CD14-positive monocyte (primary cell): ENCODE measurements at regions not wholly inside any gene's neighbourhood (a gene's known extent, or its start where the extent isn't known, plus 50 kb on each side); places are given as distances from the start of the nearest gene placed in this dataset.

Experiments
- DNase-seq, 3 donors: peaks; one replicate each; pipeline ENCODE4 v3.0.0-alpha.2; 2011 to 2022
- H2AFZ ChIP-seq: 2 replicates; pipeline ENCODE4 v1.6.0; 2012; ENCODE audit warnings: mild to moderate bottlenecking, low read depth, low read length, inconsistent platforms; ENCODE audit not compliant: insufficient read depth, poor library complexity, severe bottlenecking
- H3K27ac ChIP-seq, 2 donors: 1 replicate in 1 of 2; 2 replicates in 1 of 2; pipeline ENCODE4 v1.5.1; 2012 to 2013; ENCODE audit warnings: low read length in 2 of 2, control low read depth in 1 of 2, inconsistent platforms in 1 of 2, low read depth in 1 of 2, mild to moderate bottlenecking in 1 of 2
- H3K27me3 ChIP-seq, 2 donors: one replicate each; pipeline versions ENCODE4 v1.6.0 to v1.6.1; 2011 to 2013; ENCODE audit warnings: low read length in 2 of 2; ENCODE audit not compliant: control insufficient read depth in 2 of 2, insufficient read depth in 2 of 2
- H3K36me3 ChIP-seq, 2 donors: replicated peaks in 1 of 2; 1 replicate in 1 of 2; 2 replicates in 1 of 2; pipeline versions ENCODE4 v1.5.1 to v1.6.1; 2012 to 2013; ENCODE audit warnings: low read length in 2 of 2, control low read depth in 1 of 2, inconsistent platforms in 1 of 2, mild to moderate bottlenecking in 1 of 2; ENCODE audit not compliant: insufficient read depth in 2 of 2, control insufficient read depth in 1 of 2
- H3K4me1 ChIP-seq, 2 donors: 1 replicate in 1 of 2; 2 replicates in 1 of 2; pipeline versions ENCODE4 v1.5.1 to v1.6.1; 2012 to 2013; ENCODE audit warnings: low read length in 2 of 2, control low read depth in 1 of 2, inconsistent platforms in 1 of 2, mild to moderate bottlenecking in 1 of 2, moderate library complexity in 1 of 2; ENCODE audit not compliant: insufficient read depth in 2 of 2, control insufficient read depth in 1 of 2
- H3K4me2 ChIP-seq: replicated peaks from 2 replicates; pipeline ENCODE3; 2012; ENCODE audit warnings: low read length, moderate library complexity, mild to moderate bottlenecking; ENCODE audit not compliant: poor library complexity, severe bottlenecking; ENCODE audit errors: extremely low read depth
- H3K4me3 ChIP-seq, 3 experiments: fragments of 200-600 bp in 1 of 3; sonication (generic) in 1 of 3; replicated peaks in 1 of 3; 1 replicate in 2 of 3; 2 replicates in 1 of 3; pipeline ENCODE4 v1.5.1; 2011 to 2013; ENCODE audit warnings: low read length in 3 of 3, mild to moderate bottlenecking in 3 of 3, control low read depth in 2 of 3, low read depth in 2 of 3, inconsistent platforms in 1 of 3, moderate library complexity in 1 of 3
- H3K79me2 ChIP-seq: 2 replicates; pipeline ENCODE4 v1.6.0; 2012; ENCODE audit warnings: mild to moderate bottlenecking, control low read depth, inconsistent platforms, low read length, moderate library complexity; ENCODE audit not compliant: insufficient read depth
- H3K9ac ChIP-seq: 2 replicates; pipeline ENCODE4 v1.6.0; 2017; ENCODE audit warnings: low read length, mild to moderate bottlenecking; ENCODE audit not compliant: insufficient read depth, poor library complexity, severe bottlenecking
- H3K9me3 ChIP-seq, 2 donors: replicated peaks in 1 of 2; 1 replicate in 1 of 2; 2 replicates in 1 of 2; pipeline versions ENCODE4 v1.5.1 to v1.6.1; 2012 to 2013; ENCODE audit warnings: low read length in 2 of 2, control low read depth in 1 of 2; ENCODE audit not compliant: control insufficient read depth in 1 of 2, insufficient read depth in 1 of 2
- H4K20me1 ChIP-seq: 2 replicates; pipeline ENCODE4 v1.6.0; 2012; ENCODE audit warnings: mild to moderate bottlenecking, low read length, control low read depth, moderate library complexity; ENCODE audit not compliant: insufficient read depth
- H3K27ac Mint-ChIP-seq, 7 donors: one replicate each; pipeline ENCODE4 v1.8.0; 2020; ENCODE audit warnings: mild to moderate bottlenecking in 7 of 7, mixed read lengths in 7 of 7, moderate library complexity in 6 of 7, inconsistent platforms in 2 of 7
- H3K27me3 Mint-ChIP-seq, 3 donors: one replicate each; pipeline ENCODE4 v1.8.0; 2021 to 2022; ENCODE audit warnings: low read depth in 3 of 3, mild to moderate bottlenecking in 3 of 3, mixed read lengths in 3 of 3, moderate library complexity in 3 of 3, inconsistent platforms in 1 of 3
- H3K36me3 Mint-ChIP-seq, 2 donors: one replicate each; pipeline ENCODE4 v1.8.0; 2020; ENCODE audit warnings: mixed read lengths in 2 of 2, inconsistent platforms in 1 of 2, mild to moderate bottlenecking in 1 of 2
- H3K4me1 Mint-ChIP-seq: one replicate; pipeline ENCODE4 v1.8.0; 2020; ENCODE audit warnings: mild to moderate bottlenecking, mixed read lengths
- H3K4me3 Mint-ChIP-seq, 2 donors: one replicate each; pipeline ENCODE4 v1.8.0; 2020; ENCODE audit warnings: mild to moderate bottlenecking in 2 of 2, mixed read lengths in 2 of 2, moderate library complexity in 1 of 2
- H3K9me3 Mint-ChIP-seq, 7 donors: one replicate each; pipeline ENCODE4 v1.8.0; 2020 to 2022; ENCODE audit warnings: mixed read lengths in 7 of 7, mild to moderate bottlenecking in 6 of 7, moderate library complexity in 6 of 7, inconsistent platforms in 2 of 7
- CTCF ChIP-seq: fragments of 200-600 bp; IDR thresholded peaks from one replicate; pipeline ENCODE4 v1.8.0; 2022; ENCODE audit warnings: antibody characterized with exemption, mild to moderate bottlenecking
- WGBS: methylation state at CpG from one replicate; pipeline ENCODE4 v1.1.5; 2013; ENCODE audit warnings: missing lambda C conversion rate; ENCODE audit not compliant: insufficient coverage; 5-methylcytosine and 5-hydroxymethylcytosine counted together
- intact Hi-C, 2 donors: fragments of 100-400 bp; cut with micrococcal nuclease; formaldehyde crosslinking; loops; one replicate each; pipeline versions ENCODE4 v1.15.0 to v1.15.1; 2023

GRCh38 chr7:84647797-84648757, 453.5 kb upstream of the SEMA3A start:
- Histone ChIP-seq H3K4me3 (no peak overlapping the region), H2AFZ (no peak overlapping the region), H3K4me1 (no peaks in the 10 kb centered on the region), H3K9me3 (no peaks in the 10 kb centered on the region), H3K27me3 (no peaks in the 10 kb centered on the region), H3K79me2 (no peaks in the 10 kb centered on the region), H3K27ac (no peak overlapping the region), H3K4me2 (no peak overlapping the region), H4K20me1 (no peaks in the 10 kb centered on the region), H3K9ac (no peak overlapping the region), H3K36me3 (no peaks in the 10 kb centered on the region)
- no peaks in the 10 kb centered on the region for H3K36me3 Mint-ChIP-seq
- intact Hi-C loops = no loop called here
- H3K27ac Mint-ChIP-seq = no peak overlapping the region
- DNase-seq = no peak
- H3K4me1 Mint-ChIP-seq = no peaks in the 10 kb centered on the region
- no peak for TF ChIP-seq CTCF
- H3K27me3 Mint-ChIP-seq = peaks cover 0 to 1% (median 0%) of the 10 kb centered on the region in 3 donors
- WGBS = no CpG with 5 or more reads among the region's 2 CpGs
- H3K4me3 Mint-ChIP-seq = no peak overlapping the region
- H3K9me3 Mint-ChIP-seq = peaks cover 0 to 3% (median 0%) of the 10 kb centered on the region in 7 donors

GRCh38 chr7:84642611-84643010, 448.0 kb upstream of the SEMA3A start:
- no peak overlapping the region for H3K4me2 ChIP-seq

More at GRCh38 chr7:84642611-84643010, 448.0 kb upstream of the SEMA3A start:
- Mint-ChIP-seq H3K36me3 (no peaks in the 10 kb centered on the region), H3K9me3 (peaks cover 0 to under 1% (median 0%) of the 10 kb centered on the region in 7 donors), H3K4me3 (no peak overlapping the region), H3K27ac (no peak overlapping the region), H3K27me3 (no peaks in the 10 kb centered on the region), H3K4me1 (no peaks in the 10 kb centered on the region)
- Histone ChIP-seq H3K9ac (no peak overlapping the region), H3K27me3 (no peaks in the 10 kb centered on the region), H3K9me3 (peaks cover 0 to under 1% of the 10 kb centered on the region in 2 donors), H4K20me1 (no peaks in the 10 kb centered on the region), H3K4me1 (no peaks in the 10 kb centered on the region), H3K4me3 (no peak overlapping the region), H3K36me3 (no peaks in the 10 kb centered on the region), H2AFZ (no peak overlapping the region), H3K27ac (no peak overlapping the region), H3K79me2 (no peaks in the 10 kb centered on the region)
- no CpG with 5 or more reads among the region's 3 CpGs for WGBS
- no peak for TF ChIP-seq CTCF
- intact Hi-C loops = no loop called here
- no peak for DNase-seq
